ENCODE measurements at regions not wholly inside any gene's neighbourhood (a gene's known extent, or its start where the extent isn't known, plus 50 kb on each side); places are given as distances from the start of the nearest gene placed in this dataset.

- TF ChIP-seq CTCF (IDR thresholded peaks at IDR 0.05) (no peak), POLR2A (IDR thresholded peaks at IDR 0.05) (no peak)
These were observed 190.5 kb downstream of the IRX1 start for GRCh38 chr5:3786165-3786564.

Measured in esophagus squamous epithelium (tissue), 4 donors.